KG1 (cell line): ENCODE measurements at regions not wholly inside any gene's neighbourhood (a gene's known extent, or its start where the extent isn't known, plus 50 kb on each side); places are given as distances from the start of the nearest gene placed in this dataset.
A peak's percentile ranks its signal among the peaks of the same experiment; 100 is the strongest.
"Not testable (repeated sequence)": the region's sequence is repeated elsewhere in the genome, so short reads cannot be mapped to it uniquely, and the experiment has no call there.

ENCODE experiments used
- DNase-seq: peaks from one replicate; lab custom pipeline; 2025; lab: John Stamatoyannopoulos, UW

- no peak for DNase-seq
Measured at GRCh38 chr5:14054965-14055963, 87.9 kb upstream of the TRIO start.

- DNase-seq = no peak
Measured at GRCh38 chr5:14054111-14054854, 88.9 kb upstream of the TRIO start.

GRCh38 chr5:14050821-14051220 is 92.3 kb upstream of the TRIO start:
- DNase-seq = no peak

- DNase-seq = no peak
Measured at GRCh38 chr5:14048434-14048833, 94.7 kb upstream of the TRIO start.

GRCh38 chr5:14041528-14042192 is 97.2 kb upstream of the DNAH5 start:
- DNase-seq = no peak

GRCh38 chr5:14040542-14040941 is 96.1 kb upstream of the DNAH5 start:
- DNase-seq = no peak

GRCh38 chr5:14039576-14039975 is 95.1 kb upstream of the DNAH5 start:
- no peak for DNase-seq

- no peak for DNase-seq
Measured at GRCh38 chr5:14039063-14039462, 94.6 kb upstream of the DNAH5 start.

GRCh38 chr5:14038341-14038959 is 94.0 kb upstream of the DNAH5 start:
- no peak for DNase-seq

- DNase-seq = no peak
Measured at GRCh38 chr5:14036947-14037346, 92.5 kb upstream of the DNAH5 start.

- no peak for DNase-seq
Measured at GRCh38 chr5:14036514-14036913, 92.0 kb upstream of the DNAH5 start.

- peak; percentile 7 for DNase-seq
Measured at GRCh38 chr5:14035859-14036503, 91.5 kb upstream of the DNAH5 start.

GRCh38 chr5:14034963-14035362 is 90.5 kb upstream of the DNAH5 start:
- DNase-seq = no peak

GRCh38 chr5:14032918-14033317 is 88.4 kb upstream of the DNAH5 start:
- no peak for DNase-seq

- DNase-seq = no peak
Measured at GRCh38 chr5:14028938-14029584, 84.6 kb upstream of the DNAH5 start.

GRCh38 chr5:14028188-14028587 is 83.7 kb upstream of the DNAH5 start:
- no peak for DNase-seq

GRCh38 chr5:14025569-14026286 is 81.2 kb upstream of the DNAH5 start:
- no peak for DNase-seq

- DNase-seq = no peak
Measured at GRCh38 chr5:14022971-14023370, 78.5 kb upstream of the DNAH5 start.

- DNase-seq = not testable (repeated sequence)
Measured at GRCh38 chr5:14020944-14021343, 76.5 kb upstream of the DNAH5 start.

- no peak for DNase-seq
Measured at GRCh38 chr5:14019768-14020290, 75.3 kb upstream of the DNAH5 start.
